ENCODE measurements at regions not wholly inside any gene's neighbourhood (a gene's known extent, or its start where the extent isn't known, plus 50 kb on each side); places are given as distances from the start of the nearest gene placed in this dataset.

DNA sequence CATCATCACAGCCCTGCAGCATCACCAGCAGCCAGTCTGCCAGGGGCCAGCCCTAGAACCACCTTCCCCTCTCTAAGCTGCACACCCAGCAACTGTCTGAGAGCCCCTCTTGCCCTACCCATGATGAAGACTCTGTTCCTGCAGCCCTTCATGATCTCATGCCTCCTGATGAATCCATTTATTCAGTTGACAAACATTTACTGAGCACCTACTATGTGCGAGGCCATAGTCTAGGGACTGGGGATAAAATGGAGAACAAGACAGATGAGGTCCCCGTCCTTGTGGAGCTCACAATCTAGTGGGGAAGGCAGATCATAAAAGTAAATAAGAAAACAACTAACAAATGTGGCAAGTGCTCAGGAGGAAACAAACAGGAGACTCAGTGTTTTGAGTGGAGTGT is 96.3 kb downstream of the PCDH1 start:
- Histone ChIP-seq H3K18ac (ENCODE audit: low read depth in 1 of 2, low read length in 2 of 2) (no peak overlapping the region), H3K14ac (ENCODE audit: low read length in 2 of 2) (no peak overlapping the region), H3K4me1 (ENCODE audit: control insufficient read depth, insufficient read depth, low read depth, low read length) (peaks cover 39% of the 10 kb centered on the region), H2AFZ (ENCODE audit: low read depth, low read length) (no peak overlapping the region), H3K4me2 (ENCODE audit: low read length, poor library complexity, severe bottlenecking) (no peak overlapping the region), H2BK5ac (ENCODE audit: low read depth, low read length, poor library complexity, severe bottlenecking) (no peak overlapping the region), H3K36me3 (ENCODE audit: control insufficient read depth in 1 of 2, insufficient read depth in 2 of 2, low read depth in 1 of 2, low read length in 2 of 2) (no peaks in the 10 kb centered on the region), H3K9me3 (ENCODE audit: control insufficient read depth, low read length) (no peaks in the 10 kb centered on the region), H2BK15ac (ENCODE audit: low read depth, poor library complexity, severe bottlenecking) (no peak overlapping the region), H2BK12ac (ENCODE audit: low read length in 2 of 2) (no peak overlapping the region), H3K4me3 (ENCODE audit: insufficient read depth in 1 of 2, low read depth in 1 of 2, low read length in 2 of 2) (no peak overlapping the region), H3K27ac (ENCODE audit: low read length, poor library complexity, severe bottlenecking) (no peak overlapping the region), H3K23ac (ENCODE audit: low read length in 2 of 2) (no peak overlapping the region), H2BK120ac (ENCODE audit: low read depth, low read length) (no peak overlapping the region), H3K9ac (ENCODE audit: low read length) (no peak overlapping the region), H4K91ac (ENCODE audit: low read length) (no peak overlapping the region), H3K27me3 (ENCODE audit: control insufficient read depth in 1 of 2, insufficient read depth in 1 of 2, low read length in 2 of 2) (peaks cover 29 to 36% of the 10 kb centered on the region in 2 experiments), H2AK5ac (ENCODE audit: low read length, severe bottlenecking) (no peak overlapping the region), H4K8ac (ENCODE audit: low read length) (no peak overlapping the region), H3K4ac (ENCODE audit: low read depth in 1 of 2, low read length in 2 of 2) (no peak overlapping the region), H3K79me1 (replicated peaks; ENCODE audit: low read length, poor library complexity, severe bottlenecking) (no peaks in the 10 kb centered on the region)
- no peak for DNase-seq
- no CpG with 5 or more reads among the region's 2 CpGs for WGBS

DNA sequence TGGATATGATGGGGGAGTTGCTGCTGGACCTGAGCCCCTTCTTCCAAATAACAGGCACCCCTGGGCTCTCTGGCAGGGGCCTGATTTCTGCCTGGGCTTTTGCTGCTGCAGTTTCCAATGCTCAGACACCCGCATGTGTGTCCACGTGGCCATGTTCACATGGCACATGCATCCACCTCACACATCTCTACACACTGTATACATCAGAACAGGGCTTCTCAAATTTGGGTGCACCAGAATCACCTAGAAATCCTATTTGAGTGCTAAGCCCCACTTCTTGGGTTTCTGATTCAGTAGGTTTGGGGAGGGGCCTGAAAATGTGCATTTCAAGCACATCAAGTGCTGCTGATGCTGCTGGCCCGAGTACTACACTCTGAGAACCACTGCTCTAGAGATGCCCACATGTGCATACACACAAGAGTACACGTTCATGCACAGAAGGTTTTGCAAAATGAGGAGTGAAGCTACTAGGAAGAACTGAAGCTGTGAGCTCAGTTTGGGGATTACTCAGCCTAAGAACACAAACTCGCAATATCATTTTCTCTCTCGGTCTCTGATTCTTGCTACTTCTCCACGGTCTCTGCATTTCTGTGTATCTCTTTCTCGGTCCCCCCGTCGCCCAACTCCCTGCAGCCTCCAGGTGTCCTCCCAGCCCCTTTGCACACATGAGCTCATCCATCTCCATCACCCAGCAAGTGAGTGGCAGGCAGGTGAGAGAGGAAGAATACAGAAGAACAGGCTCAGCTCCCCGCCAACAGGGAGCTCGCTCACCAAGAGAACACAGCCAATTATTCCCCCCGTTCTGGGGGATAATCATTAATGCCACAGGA is 97.0 kb downstream of the PCDH1 start:
- H3K4ac ChIP-seq (ENCODE audit: low read depth in 1 of 2, low read length in 2 of 2) = no peak overlapping the region
- H2BK12ac ChIP-seq (ENCODE audit: low read length in 2 of 2) = no peak overlapping the region
- no peak overlapping the region for H2AFZ ChIP-seq (ENCODE audit: low read depth, low read length)
- no peak overlapping the region for H3K4me2 ChIP-seq (ENCODE audit: low read length, poor library complexity, severe bottlenecking)
- H3K23ac ChIP-seq (ENCODE audit: low read length in 2 of 2) = no peak overlapping the region
- 82% methylated on average over 9 of the region's 13 CpGs for WGBS
- H3K4me3 ChIP-seq (ENCODE audit: insufficient read depth in 1 of 2, low read depth in 1 of 2, low read length in 2 of 2) = no peak overlapping the region
- no peaks in the 10 kb centered on the region for H3K9me3 ChIP-seq (ENCODE audit: control insufficient read depth, low read length)
- H2BK5ac ChIP-seq (ENCODE audit: low read depth, low read length, poor library complexity, severe bottlenecking) = no peak overlapping the region
- H2BK120ac ChIP-seq (ENCODE audit: low read depth, low read length) = no peak overlapping the region
- H4K91ac ChIP-seq (ENCODE audit: low read length) = no peak overlapping the region
- H2BK15ac ChIP-seq (ENCODE audit: low read depth, poor library complexity, severe bottlenecking) = no peak overlapping the region
- no peak overlapping the region for H2AK5ac ChIP-seq (ENCODE audit: low read length, severe bottlenecking)
- H3K18ac ChIP-seq (ENCODE audit: low read depth in 1 of 2, low read length in 2 of 2) = no peak overlapping the region
- no peak for DNase-seq
- no peak overlapping the region for H3K14ac ChIP-seq (ENCODE audit: low read length in 2 of 2)
- no peak overlapping the region for H3K9ac ChIP-seq (ENCODE audit: low read length)
- no peaks in the 10 kb centered on the region for H3K79me1 ChIP-seq (replicated peaks; ENCODE audit: low read length, poor library complexity, severe bottlenecking)
- no peak overlapping the region for H3K27ac ChIP-seq (ENCODE audit: low read length, poor library complexity, severe bottlenecking)
- peaks cover 39% of the 10 kb centered on the region for H3K4me1 ChIP-seq (ENCODE audit: control insufficient read depth, insufficient read depth, low read depth, low read length)
- no peak overlapping the region for H4K8ac ChIP-seq (ENCODE audit: low read length)
- H3K27me3 ChIP-seq (ENCODE audit: control insufficient read depth in 1 of 2, insufficient read depth in 1 of 2, low read length in 2 of 2) = peaks cover 32 to 33% of the 10 kb centered on the region in 2 experiments
- no peaks in the 10 kb centered on the region for H3K36me3 ChIP-seq (ENCODE audit: control insufficient read depth in 1 of 2, insufficient read depth in 2 of 2, low read depth in 1 of 2, low read length in 2 of 2)

- H3K27me3 ChIP-seq (ENCODE audit: control insufficient read depth in 1 of 2, insufficient read depth in 1 of 2, low read length in 2 of 2) = peaks cover 24 to 28% of the 10 kb centered on the region in 2 experiments
- no peak overlapping the region for H2AFZ ChIP-seq (ENCODE audit: low read depth, low read length)
- no peak overlapping the region for H2BK120ac ChIP-seq (ENCODE audit: low read depth, low read length)
- H3K9ac ChIP-seq (ENCODE audit: low read length) = no peak overlapping the region
- H3K4me1 ChIP-seq (ENCODE audit: control insufficient read depth, insufficient read depth, low read depth, low read length) = peaks cover 39% of the 10 kb centered on the region
- H4K8ac ChIP-seq (ENCODE audit: low read length) = no peak overlapping the region
- H3K4me2 ChIP-seq (ENCODE audit: low read length, poor library complexity, severe bottlenecking) = no peak overlapping the region
- H2BK15ac ChIP-seq (ENCODE audit: low read depth, poor library complexity, severe bottlenecking) = no peak overlapping the region
- no peak for DNase-seq
- no peak overlapping the region for H3K23ac ChIP-seq (ENCODE audit: low read length in 2 of 2)
- no peaks in the 10 kb centered on the region for H3K9me3 ChIP-seq (ENCODE audit: control insufficient read depth, low read length)
- no peak overlapping the region for H3K18ac ChIP-seq (ENCODE audit: low read depth in 1 of 2, low read length in 2 of 2)
- no peaks in the 10 kb centered on the region for H3K36me3 ChIP-seq (ENCODE audit: control insufficient read depth in 1 of 2, insufficient read depth in 2 of 2, low read depth in 1 of 2, low read length in 2 of 2)
- H3K14ac ChIP-seq (ENCODE audit: low read length in 2 of 2) = no peak overlapping the region
- H2AK5ac ChIP-seq (ENCODE audit: low read length, severe bottlenecking) = no peak overlapping the region
- no peak overlapping the region for H3K4me3 ChIP-seq (ENCODE audit: insufficient read depth in 1 of 2, low read depth in 1 of 2, low read length in 2 of 2)
- no peak overlapping the region for H3K4ac ChIP-seq (ENCODE audit: low read depth in 1 of 2, low read length in 2 of 2)
- H4K91ac ChIP-seq (ENCODE audit: low read length) = no peak overlapping the region
- 59% methylated on average over 10 of the region's 10 CpGs for WGBS
- H3K79me1 ChIP-seq (replicated peaks; ENCODE audit: low read length, poor library complexity, severe bottlenecking) = no peaks in the 10 kb centered on the region
- H2BK12ac ChIP-seq (ENCODE audit: low read length in 2 of 2) = no peak overlapping the region
- H3K27ac ChIP-seq (ENCODE audit: low read length, poor library complexity, severe bottlenecking) = no peak overlapping the region
- H2BK5ac ChIP-seq (ENCODE audit: low read depth, low read length, poor library complexity, severe bottlenecking) = no peak overlapping the region
Observed at GRCh38 chr5:141780240-141780951, 97.8 kb downstream of the PCDH1 start.

- H3K27ac ChIP-seq (ENCODE audit: low read length, poor library complexity, severe bottlenecking) = no peak overlapping the region
- no peak overlapping the region for H2BK12ac ChIP-seq (ENCODE audit: low read length in 2 of 2)
- no peak overlapping the region for H3K4me3 ChIP-seq (ENCODE audit: insufficient read depth in 1 of 2, low read depth in 1 of 2, low read length in 2 of 2)
- H2BK5ac ChIP-seq (ENCODE audit: low read depth, low read length, poor library complexity, severe bottlenecking) = no peak overlapping the region
- no peak overlapping the region for H4K91ac ChIP-seq (ENCODE audit: low read length)
- H3K27me3 ChIP-seq (ENCODE audit: control insufficient read depth in 1 of 2, insufficient read depth in 1 of 2, low read length in 2 of 2) = peaks cover 16 to 26% of the 10 kb centered on the region in 2 experiments
- no peak overlapping the region for H3K23ac ChIP-seq (ENCODE audit: low read length in 2 of 2)
- no peak overlapping the region for H4K8ac ChIP-seq (ENCODE audit: low read length)
- H3K9ac ChIP-seq (ENCODE audit: low read length) = no peak overlapping the region
- H3K9me3 ChIP-seq (ENCODE audit: control insufficient read depth, low read length) = no peaks in the 10 kb centered on the region
- no peak overlapping the region for H3K18ac ChIP-seq (ENCODE audit: low read depth in 1 of 2, low read length in 2 of 2)
- no peak for DNase-seq
- no peak overlapping the region for H2AK5ac ChIP-seq (ENCODE audit: low read length, severe bottlenecking)
- H3K4me1 ChIP-seq (ENCODE audit: control insufficient read depth, insufficient read depth, low read depth, low read length) = peaks cover 39% of the 10 kb centered on the region
- H3K14ac ChIP-seq (ENCODE audit: low read length in 2 of 2) = no peak overlapping the region
- H2BK15ac ChIP-seq (ENCODE audit: low read depth, poor library complexity, severe bottlenecking) = no peak overlapping the region
- H2BK120ac ChIP-seq (ENCODE audit: low read depth, low read length) = no peak overlapping the region
- no peak overlapping the region for H3K4ac ChIP-seq (ENCODE audit: low read depth in 1 of 2, low read length in 2 of 2)
- no peaks in the 10 kb centered on the region for H3K36me3 ChIP-seq (ENCODE audit: control insufficient read depth in 1 of 2, insufficient read depth in 2 of 2, low read depth in 1 of 2, low read length in 2 of 2)
- no peak overlapping the region for H3K4me2 ChIP-seq (ENCODE audit: low read length, poor library complexity, severe bottlenecking)
- no peak overlapping the region for H2AFZ ChIP-seq (ENCODE audit: low read depth, low read length)
- no peaks in the 10 kb centered on the region for H3K79me1 ChIP-seq (replicated peaks; ENCODE audit: low read length, poor library complexity, severe bottlenecking)
- 32% methylated on average over 4 of the region's 5 CpGs for WGBS
Observed at GRCh38 chr5:141779503-141779973, 97.5 kb upstream of the ARAP3 start.

Measured in mesenchymal stem cell (in vitro differentiated cells and primary cell).